Body of pancreas (tissue), 4 donors: ENCODE measurements at regions not wholly inside any gene's neighbourhood (a gene's known extent, or its start where the extent isn't known, plus 50 kb on each side); places are given as distances from the start of the nearest gene placed in this dataset.

Experiments
- ATAC-seq: fragments of 150-250 bp; one replicate; pipeline ENCODE4 v1.9.1; 2016
- DNase-seq, 4 donors: peaks; one replicate each; pipeline ENCODE4 v3.0.0-alpha.2; 2019
- H3K27ac ChIP-seq, 4 donors: fragments of 200-600 bp; sonication (generic); 1 replicate in 3 of 4; 2 replicates in 1 of 4; pipeline versions ENCODE4 v1.5.1 to v1.6.1; 2016 to 2019; ENCODE audit warnings: mild to moderate bottlenecking in 1 of 4, mixed read lengths in 1 of 4, moderate library complexity in 1 of 4
- H3K27me3 ChIP-seq, 2 donors: fragments of 200-600 bp; sonication (generic); one replicate each; pipeline ENCODE4 v1.6.0; 2016; ENCODE audit warnings: mild to moderate bottlenecking in 1 of 2
- H3K36me3 ChIP-seq, 2 donors: fragments of 200-600 bp; sonication (generic); replicated peaks in 1 of 2; 2 replicates each; pipeline ENCODE4 v1.5.1; 2016; ENCODE audit warnings: low read depth in 2 of 2; ENCODE audit not compliant: insufficient read depth in 1 of 2
- H3K4me1 ChIP-seq: fragments of 200-600 bp; sonication (generic); one replicate; pipeline ENCODE4 v1.6.0; 2016
- H3K4me3 ChIP-seq, 2 donors: fragments of 200-600 bp; sonication (generic); 1 replicate in 1 of 2; 2 replicates in 1 of 2; pipeline ENCODE4 v1.5.1; 2016 to 2019
- H3K9me3 ChIP-seq, 3 donors: fragments of 200-600 bp; sonication (generic); 1 replicate in 2 of 3; 2 replicates in 1 of 3; pipeline ENCODE4 v1.5.1; 2016
- CTCF ChIP-seq, 7 experiments: fragments of 450-650 bp in 4 of 7; fragments of 200-600 bp in 3 of 7; sonication (generic) in 3 of 7; IDR thresholded peaks; one replicate each; pipeline ENCODE4 v1.5.1; 2016 to 2019; ENCODE audit warnings: antibody characterized with exemption in 7 of 7
- POLR2A ChIP-seq, 3 donors: fragments of 450-650 bp; IDR thresholded peaks; one replicate each; pipeline ENCODE4 v1.6.1; 2016; ENCODE audit warnings: antibody characterized with exemption in 3 of 3, mild to moderate bottlenecking in 2 of 3
- WGBS, 2 donors: methylation state at CpG; one replicate each; pipeline ENCODE4 v1.1.5; 2017; 5-methylcytosine and 5-hydroxymethylcytosine counted together
- intact Hi-C: fragments of 100-400 bp; cut with DNase I; formaldehyde crosslinking; loops from one replicate; pipeline ENCODE4 v1.15.1; 2023

- WGBS, 2 donors, result 88 to 95% methylated on average over 3 of the region's 3 CpGs
- TF ChIP-seq CTCF (IDR thresholded peaks at IDR 0.05), result no peak
- no peak for TF ChIP-seq POLR2A (IDR thresholded peaks at IDR 0.05)
- intact Hi-C loops, result no loop called here
- DNase-seq (no peak), ATAC-seq (no peak)
- Histone ChIP-seq H3K27me3 (no peaks in the 10 kb centered on the region), H3K9me3 (no peaks in the 10 kb centered on the region), H3K36me3 (no peaks in the 10 kb centered on the region), H3K4me1 (peaks cover 18% of the 10 kb centered on the region), H3K4me3 (no peak overlapping the region), H3K27ac (no peak overlapping the region)
These were observed 190.3 kb upstream of the PFN2 start for GRCh38 chr3:150161011-150161410.

GRCh38 chr3:150158943-150159625 is 188.4 kb upstream of the PFN2 start:
- DNase-seq, result peak; percentile 58 to 75 (median 68)

GRCh38 chr3:150152567-150152966 is 181.9 kb upstream of the PFN2 start:
- ATAC-seq (no peak), DNase-seq (no peak)
- no peaks in the 10 kb centered on the region for H3K4me1 ChIP-seq
- WGBS, 2 donors, result 86 to 98% methylated on average over 2 of the region's 2 CpGs
- H3K27me3 ChIP-seq, result no peaks in the 10 kb centered on the region
- no peaks in the 10 kb centered on the region for H3K9me3 ChIP-seq
- no peak overlapping the region for H3K4me3 ChIP-seq
- no peak for TF ChIP-seq POLR2A (IDR thresholded peaks at IDR 0.05)
- TF ChIP-seq CTCF (IDR thresholded peaks at IDR 0.05), result no peak
- no peaks in the 10 kb centered on the region for H3K36me3 ChIP-seq
- intact Hi-C loops, result no loop called here
- no peak overlapping the region for H3K27ac ChIP-seq

More at GRCh38 chr3:150158943-150159625, 188.4 kb upstream of the PFN2 start:
- WGBS, 2 donors, result 49 to 50% methylated on average over 3 of the region's 3 CpGs
- no peaks in the 10 kb centered on the region for H3K36me3 ChIP-seq
- H3K27ac ChIP-seq, result peak overlapping the region in 3 of 4 donors; percentile 71 to 81 (median 81)
- ATAC-seq, result peak; percentile 98
- intact Hi-C loops, result no loop called here
- H3K9me3 ChIP-seq, result no peaks in the 10 kb centered on the region
- TF ChIP-seq POLR2A (IDR thresholded peaks at IDR 0.05) (no peak), CTCF (IDR thresholded peaks at IDR 0.05) (peak in 3 of 7 experiments; percentile 13 to 26 (median 24))
- H3K4me3 ChIP-seq, result no peak overlapping the region
- no peaks in the 10 kb centered on the region for H3K27me3 ChIP-seq
- peaks cover 18% of the 10 kb centered on the region for H3K4me1 ChIP-seq

- H3K4me1 ChIP-seq, result no peaks in the 10 kb centered on the region
These were observed 179.9 kb upstream of the PFN2 start for GRCh38 chr3:150150633-150151032.

More at GRCh38 chr3:150150633-150151032, 179.9 kb upstream of the PFN2 start:
- Histone ChIP-seq H3K27me3 (no peaks in the 10 kb centered on the region), H3K27ac (no peak overlapping the region), H3K4me3 (no peak overlapping the region), H3K9me3 (no peaks in the 10 kb centered on the region), H3K36me3 (no peaks in the 10 kb centered on the region)
- DNase-seq (no peak), ATAC-seq (no peak)
- intact Hi-C loops, result no loop called here
- WGBS, 2 donors, result 77 to 82% methylated on average over 5 of the region's 5 CpGs
- TF ChIP-seq POLR2A (IDR thresholded peaks at IDR 0.05) (no peak), CTCF (IDR thresholded peaks at IDR 0.05) (no peak)
